ENCODE measurements at regions not wholly inside any gene's neighbourhood (a gene's known extent, or its start where the extent isn't known, plus 50 kb on each side); places are given as distances from the start of the nearest gene placed in this dataset.

- no peak overlapping the region for H3K4me3 ChIP-seq
- no peak for TF ChIP-seq POLR2A (IDR thresholded peaks at IDR 0.05)
- no peak for TF ChIP-seq CTCF (IDR thresholded peaks at IDR 0.05 in 8 of 11, conservative IDR thresholded peaks at IDR 0.05 in 3 of 11)
- TF ChIP-seq POLR2AphosphoS5 (IDR thresholded peaks at IDR 0.05) = no peak
- 81 to 88% (median 84%) methylated on average over 18 of the region's 18 CpGs for WGBS, 5 donors
- H3K9me3 ChIP-seq = no peaks in the 10 kb centered on the region
- peaks cover 0 to 6% (median 0%) of the 10 kb centered on the region in 7 donors for H3K27me3 ChIP-seq (replicated peaks in 1 of 7)
- intact Hi-C loops (cut with DNase I; ENCODE audit: low total_unique reads) = no loop called here
- H3K36me3 ChIP-seq = no peaks in the 10 kb centered on the region
- H3K4me1 ChIP-seq = no peaks in the 10 kb centered on the region
- no peak overlapping the region for H3K27ac ChIP-seq
- peak; percentile 51 for DNase-seq
Observed at GRCh38 chr2:2771721-2772411, 440.8 kb upstream of the MYT1L start.

- 78 to 87% (median 85%) methylated on average over 25 to 28 of the region's 28 CpGs for WGBS, 5 donors
- no peak for TF ChIP-seq CTCF (IDR thresholded peaks at IDR 0.05 in 8 of 11, conservative IDR thresholded peaks at IDR 0.05 in 3 of 11)
- no peak for TF ChIP-seq POLR2A (IDR thresholded peaks at IDR 0.05)
- no peak for TF ChIP-seq POLR2AphosphoS5 (IDR thresholded peaks at IDR 0.05)
- H3K4me3 ChIP-seq = no peak overlapping the region
Observed at GRCh38 chr2:2769481-2770431, 438.7 kb upstream of the MYT1L start.

GRCh38 chr2:2768476-2768875 lies 437.4 kb upstream of the MYT1L start:
- no peak for DNase-seq
- H3K4me3 ChIP-seq = no peak overlapping the region
- peaks cover 0 to 6% (median 0%) of the 10 kb centered on the region in 7 donors for H3K27me3 ChIP-seq (replicated peaks in 1 of 7)
- no peak for TF ChIP-seq POLR2AphosphoS5 (IDR thresholded peaks at IDR 0.05)
- no peak for TF ChIP-seq CTCF (IDR thresholded peaks at IDR 0.05 in 8 of 11, conservative IDR thresholded peaks at IDR 0.05 in 3 of 11)
- no peak for TF ChIP-seq POLR2A (IDR thresholded peaks at IDR 0.05)
- no peaks in the 10 kb centered on the region for H3K36me3 ChIP-seq
- no peak overlapping the region for H3K27ac ChIP-seq
- WGBS, 5 donors = 89 to 96% (median 90%) methylated on average over 5 of the region's 6 CpGs
- H3K4me1 ChIP-seq = no peaks in the 10 kb centered on the region
- intact Hi-C loops (cut with DNase I; ENCODE audit: low total_unique reads) = no loop called here
- no peaks in the 10 kb centered on the region for H3K9me3 ChIP-seq

More at GRCh38 chr2:2769481-2770431, 438.7 kb upstream of the MYT1L start:
- Histone ChIP-seq H3K4me1 (no peaks in the 10 kb centered on the region), H3K36me3 (no peaks in the 10 kb centered on the region), H3K27ac (no peak overlapping the region), H3K9me3 (no peaks in the 10 kb centered on the region), H3K27me3 (replicated peaks in 1 of 7) (peaks cover 0 to 6% (median 0%) of the 10 kb centered on the region in 7 donors)
- peak; percentile 71 for DNase-seq
- intact Hi-C loops (cut with DNase I; ENCODE audit: low total_unique reads) = no loop called here

- no peak overlapping the region for H3K27ac ChIP-seq
- peaks cover 0 to 6% (median 0%) of the 10 kb centered on the region in 7 donors for H3K27me3 ChIP-seq (replicated peaks in 1 of 7)
- H3K4me3 ChIP-seq = no peak overlapping the region
- TF ChIP-seq POLR2AphosphoS5 (IDR thresholded peaks at IDR 0.05) (no peak), CTCF (IDR thresholded peaks at IDR 0.05 in 8 of 11, conservative IDR thresholded peaks at IDR 0.05 in 3 of 11) (no peak), POLR2A (IDR thresholded peaks at IDR 0.05) (no peak)
- no peaks in the 10 kb centered on the region for H3K4me1 ChIP-seq
- DNase-seq = no peak
- H3K9me3 ChIP-seq = no peaks in the 10 kb centered on the region
- WGBS, 5 donors = 73 to 76% (median 74%) methylated on average over 6 to 9 of the region's 9 CpGs
- intact Hi-C loops (cut with DNase I; ENCODE audit: low total_unique reads) = no loop called here
- no peaks in the 10 kb centered on the region for H3K36me3 ChIP-seq
Observed at GRCh38 chr2:2767837-2768236, 436.8 kb upstream of the MYT1L start.

All from spleen (tissue), 11 donors.